ENCODE measurements at regions not wholly inside any gene's neighbourhood (a gene's known extent, or its start where the extent isn't known, plus 50 kb on each side); places are given as distances from the start of the nearest gene placed in this dataset.

DNA sequence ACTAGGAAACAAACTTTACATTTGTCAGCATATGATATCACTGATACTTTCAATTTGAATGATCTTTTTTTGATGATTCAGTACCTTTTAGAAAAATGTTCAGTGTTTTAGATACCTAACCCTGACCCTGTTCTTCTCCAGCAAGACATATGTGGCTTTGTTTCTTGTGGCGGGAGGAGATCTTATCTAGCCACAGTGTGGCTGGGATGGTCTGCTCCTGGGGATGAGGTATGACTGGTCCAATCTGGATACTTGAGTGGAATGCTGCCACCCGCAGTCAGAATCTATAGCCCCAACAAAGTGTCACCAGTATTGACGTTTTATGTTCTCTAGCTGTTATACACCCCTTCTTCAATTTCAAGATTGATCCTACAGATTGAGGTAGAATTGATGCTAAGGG, 439.0 kb upstream of the GOLIM4 start:
- H3K4me3 ChIP-seq (ENCODE audit: low read depth, low read length): no peak overlapping the region
- CTCF ChIA-PET: no interaction called here
- POLR2A ChIA-PET: no interaction called here
- TF ChIP-seq, protein P1, sequence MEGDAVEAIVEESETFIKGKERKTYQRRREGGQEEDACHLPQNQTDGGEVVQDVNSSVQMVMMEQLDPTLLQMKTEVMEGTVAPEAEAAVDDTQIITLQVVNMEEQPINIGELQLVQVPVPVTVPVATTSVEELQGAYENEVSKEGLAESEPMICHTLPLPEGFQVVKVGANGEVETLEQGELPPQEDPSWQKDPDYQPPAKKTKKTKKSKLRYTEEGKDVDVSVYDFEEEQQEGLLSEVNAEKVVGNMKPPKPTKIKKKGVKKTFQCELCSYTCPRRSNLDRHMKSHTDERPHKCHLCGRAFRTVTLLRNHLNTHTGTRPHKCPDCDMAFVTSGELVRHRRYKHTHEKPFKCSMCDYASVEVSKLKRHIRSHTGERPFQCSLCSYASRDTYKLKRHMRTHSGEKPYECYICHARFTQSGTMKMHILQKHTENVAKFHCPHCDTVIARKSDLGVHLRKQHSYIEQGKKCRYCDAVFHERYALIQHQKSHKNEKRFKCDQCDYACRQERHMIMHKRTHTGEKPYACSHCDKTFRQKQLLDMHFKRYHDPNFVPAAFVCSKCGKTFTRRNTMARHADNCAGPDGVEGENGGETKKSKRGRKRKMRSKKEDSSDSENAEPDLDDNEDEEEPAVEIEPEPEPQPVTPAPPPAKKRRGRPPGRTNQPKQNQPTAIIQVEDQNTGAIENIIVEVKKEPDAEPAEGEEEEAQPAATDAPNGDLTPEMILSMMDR (IDR thresholded peaks at IDR 0.05; ENCODE audit: insufficient read depth, low read length, missing control alignments): no peak
- DNase-seq (ENCODE audit: low read depth, low spot score): no peak

DNA sequence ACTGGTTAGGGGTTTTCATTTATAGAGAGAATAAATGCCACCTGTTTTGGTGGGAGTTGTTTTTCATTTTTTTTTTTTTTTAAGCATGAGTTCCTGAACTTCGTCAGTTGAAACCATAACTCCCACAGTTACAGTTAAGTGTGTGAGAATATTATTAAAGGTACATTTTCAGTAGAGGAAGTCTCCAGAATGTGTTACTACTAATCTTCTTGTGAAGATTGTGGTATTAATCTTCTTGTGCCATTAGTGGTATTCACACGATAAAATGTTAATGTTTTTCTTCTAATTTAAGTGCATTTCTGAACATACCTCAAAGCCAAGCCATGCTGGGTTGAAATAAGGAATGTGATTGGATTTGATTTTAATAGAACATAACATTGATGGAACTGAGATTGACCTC, 437.9 kb upstream of the GOLIM4 start:
- no peak for DNase-seq (ENCODE audit: low read depth, low spot score)
- no peak overlapping the region for H3K4me3 ChIP-seq (ENCODE audit: low read depth, low read length)
- ChIA-PET POLR2A (no interaction called here), CTCF (no interaction called here)
- TF ChIP-seq, protein P1 (IDR thresholded peaks at IDR 0.05; ENCODE audit: insufficient read depth, low read length, missing control alignments): no peak

DNA sequence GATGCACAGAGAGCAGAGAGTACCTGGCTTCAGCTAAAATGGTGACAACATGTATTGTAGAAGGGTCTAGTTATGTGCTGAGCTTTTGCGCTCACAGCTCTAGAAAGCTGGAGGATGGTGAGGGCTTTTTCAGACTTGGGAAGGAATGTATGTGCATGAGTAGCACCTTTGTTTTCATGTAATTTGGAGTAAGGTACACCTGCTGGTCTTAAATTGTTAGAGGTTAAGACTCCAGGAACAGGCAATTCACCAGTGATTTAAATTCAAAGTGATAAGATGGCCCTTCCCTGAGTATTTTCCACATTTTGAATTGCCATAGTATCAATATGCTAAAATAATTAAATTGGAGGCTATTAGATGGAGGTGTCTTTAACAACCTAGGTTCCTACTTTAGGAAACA, 436.4 kb upstream of the GOLIM4 start:
- POLR2A ChIA-PET: no interaction called here
- CTCF ChIA-PET: no interaction called here
- TF ChIP-seq, protein P1 (IDR thresholded peaks at IDR 0.05; ENCODE audit: insufficient read depth, low read length, missing control alignments): no peak
- no peak overlapping the region for H3K4me3 ChIP-seq (ENCODE audit: low read depth, low read length)
- no peak for DNase-seq (ENCODE audit: low read depth, low spot score)

DNA sequence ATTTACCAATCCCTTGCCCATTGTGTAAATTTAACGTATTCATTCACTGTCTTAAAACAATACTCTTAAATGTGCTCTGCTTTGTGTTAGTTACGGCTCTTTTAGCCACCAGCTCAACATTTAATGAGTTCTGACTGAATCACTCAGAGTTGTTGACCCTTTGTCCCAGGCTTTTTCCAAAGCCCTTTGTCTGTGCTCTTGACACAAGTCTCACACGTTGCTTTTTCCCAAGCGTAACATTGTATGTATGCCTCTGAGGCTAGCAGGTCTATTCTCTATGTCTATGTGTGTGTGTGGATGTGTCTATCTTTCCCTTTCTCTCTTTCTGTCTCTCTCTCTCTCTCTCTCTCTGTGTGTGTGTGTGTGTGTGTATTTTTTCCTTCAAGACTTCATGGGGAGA, 435.4 kb upstream of the GOLIM4 start:
- DNase-seq (ENCODE audit: low read depth, low spot score): no peak
- CTCF ChIA-PET: no interaction called here

GRCh38 chr3:168524129-168524528, 428.4 kb upstream of the GOLIM4 start:
- CTCF ChIA-PET: no interaction called here
- POLR2A ChIA-PET: no interaction called here
- no peak overlapping the region for H3K4me3 ChIP-seq (ENCODE audit: low read depth, low read length)

More for the DNA sequence above, 435.4 kb upstream of the GOLIM4 start:
- TF ChIP-seq, protein P1 (IDR thresholded peaks at IDR 0.05; ENCODE audit: insufficient read depth, low read length, missing control alignments): no peak
- no peak overlapping the region for H3K4me3 ChIP-seq (ENCODE audit: low read depth, low read length)
- POLR2A ChIA-PET: no interaction called here

GRCh38 chr3:168517249-168518071, 421.7 kb upstream of the GOLIM4 start:
- no peak for DNase-seq (ENCODE audit: low read depth, low spot score)
- ChIA-PET CTCF (interaction anchor here (2.3 kb wide), 1 partner anchor 330 kb away, joined by 9 read pairs; no protein-coding TSS in a partner anchor), POLR2A (no interaction called here)
- H3K4me3 ChIP-seq (ENCODE audit: low read depth, low read length): no peak overlapping the region
- TF ChIP-seq, protein P1 (IDR thresholded peaks at IDR 0.05; ENCODE audit: insufficient read depth, low read length, missing control alignments): no peak

More at GRCh38 chr3:168524129-168524528, 428.4 kb upstream of the GOLIM4 start:
- no peak for DNase-seq (ENCODE audit: low read depth, low spot score)
- TF ChIP-seq, protein P1 (IDR thresholded peaks at IDR 0.05; ENCODE audit: insufficient read depth, low read length, missing control alignments): no peak

Measured in AG04449 (cell line).